ENCODE measurements at regions not wholly inside any gene's neighbourhood (a gene's known extent, or its start where the extent isn't known, plus 50 kb on each side); places are given as distances from the start of the nearest gene placed in this dataset.
"Not testable (repeated sequence)": the region's sequence is repeated elsewhere in the genome, so short reads cannot be mapped to it uniquely, and the experiment has no call there.

- DNase-seq (ENCODE audit: low spot score), result no peak
- in situ Hi-C loops (cut with MboI; ENCODE audit: low pct_unique_long_range_greater_than_20kb, low sequenced_read_pairs, unreplicated experiment), result no loop called here
- no peak for TF ChIP-seq CTCF (IDR thresholded peaks at IDR 0.05; ENCODE audit: extremely low read depth, insufficient read depth, missing control alignments)
These were observed 714.4 kb upstream of the CDH6 start for GRCh38 chr5:30479104-30479503.

- no peak for DNase-seq (ENCODE audit: low spot score)
- TF ChIP-seq CTCF (IDR thresholded peaks at IDR 0.05; ENCODE audit: extremely low read depth, insufficient read depth, missing control alignments), result no peak
- in situ Hi-C loops (cut with MboI; ENCODE audit: low pct_unique_long_range_greater_than_20kb, low sequenced_read_pairs, unreplicated experiment), result no loop called here
These were observed 718.1 kb upstream of the CDH6 start for GRCh38 chr5:30475429-30475828.

- DNase-seq (ENCODE audit: low spot score), result no peak
- TF ChIP-seq CTCF (IDR thresholded peaks at IDR 0.05; ENCODE audit: extremely low read depth, insufficient read depth, missing control alignments), result no peak
- in situ Hi-C loops (cut with MboI; ENCODE audit: low pct_unique_long_range_greater_than_20kb, low sequenced_read_pairs, unreplicated experiment), result no loop called here
These were observed 723.8 kb upstream of the CDH6 start for GRCh38 chr5:30469691-30470090.

- TF ChIP-seq CTCF (IDR thresholded peaks at IDR 0.05; ENCODE audit: extremely low read depth, insufficient read depth, missing control alignments), result no peak
- in situ Hi-C loops (cut with MboI; ENCODE audit: low pct_unique_long_range_greater_than_20kb, low sequenced_read_pairs, unreplicated experiment), result no loop called here
- no peak for DNase-seq (ENCODE audit: low spot score)
These were observed 734.8 kb upstream of the CDH6 start for GRCh38 chr5:30458681-30459080.

GRCh38 chr5:30455484-30455883 is 738.0 kb upstream of the CDH6 start:
- DNase-seq (ENCODE audit: low spot score); in situ Hi-C loops (cut with MboI; ENCODE audit: low pct_unique_long_range_greater_than_20kb, low sequenced_read_pairs, unreplicated experiment): not testable (repeated sequence)

GRCh38 chr5:30453168-30453567 is 740.3 kb upstream of the CDH6 start:
- DNase-seq (ENCODE audit: low spot score), result no peak
- no peak for TF ChIP-seq CTCF (IDR thresholded peaks at IDR 0.05; ENCODE audit: extremely low read depth, insufficient read depth, missing control alignments)
- in situ Hi-C loops (cut with MboI; ENCODE audit: low pct_unique_long_range_greater_than_20kb, low sequenced_read_pairs, unreplicated experiment), result no loop called here

GRCh38 chr5:30450153-30450552 is 743.3 kb upstream of the CDH6 start:
- in situ Hi-C loops (cut with MboI; ENCODE audit: low pct_unique_long_range_greater_than_20kb, low sequenced_read_pairs, unreplicated experiment), result no loop called here
- no peak for TF ChIP-seq CTCF (IDR thresholded peaks at IDR 0.05; ENCODE audit: extremely low read depth, insufficient read depth, missing control alignments)
- no peak for DNase-seq (ENCODE audit: low spot score)
